Neuronal stem cell (in vitro differentiated cells): ENCODE measurements at regions not wholly inside any gene's neighbourhood (a gene's known extent, or its start where the extent isn't known, plus 50 kb on each side); places are given as distances from the start of the nearest gene placed in this dataset.

Experiments
- DNase-seq: peaks from one replicate; pipeline ENCODE4 v3.0.0-alpha.2; 2013; ENCODE audit warnings: low spot score
- H2AFZ ChIP-seq: one replicate; pipeline ENCODE4 v1.6.1; 2013; ENCODE audit warnings: mild to moderate bottlenecking, low read length, inconsistent platforms
- H2AK5ac ChIP-seq: 2 replicates; pipeline ENCODE4 v1.6.1; 2013; ENCODE audit warnings: low read depth, mild to moderate bottlenecking, inconsistent platforms, low read length, moderate library complexity, mixed read lengths
- H2BK120ac ChIP-seq: 2 replicates; pipeline ENCODE4 v1.6.1; 2013; ENCODE audit warnings: low read depth, mild to moderate bottlenecking, inconsistent platforms, low read length, moderate library complexity, mixed read lengths
- H2BK12ac ChIP-seq: one replicate; pipeline ENCODE4 v1.6.1; 2013; ENCODE audit warnings: low read length, inconsistent platforms
- H2BK15ac ChIP-seq: 2 replicates; pipeline ENCODE4 v1.6.1; 2013; ENCODE audit warnings: mild to moderate bottlenecking, low read length, inconsistent platforms, mixed read lengths
- H2BK5ac ChIP-seq: one replicate; pipeline ENCODE4 v1.6.1; 2013; ENCODE audit warnings: inconsistent platforms, mild to moderate bottlenecking, low read length, moderate library complexity
- H3K14ac ChIP-seq: one replicate; pipeline ENCODE4 v1.6.1; 2013; ENCODE audit warnings: low read length, inconsistent platforms
- H3K18ac ChIP-seq: 2 replicates; pipeline ENCODE4 v1.6.1; 2013; ENCODE audit warnings: low read length, inconsistent platforms
- H3K23ac ChIP-seq: 2 replicates; pipeline ENCODE4 v1.6.1; 2013; ENCODE audit warnings: low read depth, mild to moderate bottlenecking, mixed read lengths, low read length, inconsistent platforms; ENCODE audit not compliant: poor library complexity
- H3K27ac ChIP-seq: replicated peaks from 3 replicates; pipeline ENCODE4 v1.5.1; 2013; ENCODE audit warnings: low read length, inconsistent platforms
- H3K27me3 ChIP-seq, 3 experiments: 2 replicates each; pipeline ENCODE4 v1.6.1; 2013; ENCODE audit warnings: low read length in 3 of 3, mild to moderate bottlenecking in 2 of 3, inconsistent platforms in 1 of 3, low read depth in 1 of 3, mixed read lengths in 1 of 3, moderate library complexity in 1 of 3; ENCODE audit not compliant: control insufficient read depth in 3 of 3, insufficient read depth in 3 of 3
- H3K36me3 ChIP-seq, 2 donors: replicated peaks in 1 of 2; 2 replicates each; pipeline ENCODE4 v1.6.1; 2013; ENCODE audit warnings: low read length in 2 of 2; ENCODE audit not compliant: control insufficient read depth in 2 of 2, insufficient read depth in 2 of 2
- H3K4ac ChIP-seq: 2 replicates; pipeline ENCODE4 v1.6.1; 2013; ENCODE audit warnings: inconsistent platforms, mild to moderate bottlenecking, low read length, moderate library complexity
- H3K4me1 ChIP-seq, 2 donors: 1 replicate in 1 of 2; 2 replicates in 1 of 2; pipeline ENCODE4 v1.6.1; 2013; ENCODE audit warnings: low read length in 2 of 2, low read depth in 1 of 2; ENCODE audit not compliant: control insufficient read depth in 2 of 2, insufficient read depth in 1 of 2
- H3K4me2 ChIP-seq: one replicate; pipeline ENCODE4 v1.6.1; 2013; ENCODE audit warnings: mild to moderate bottlenecking, low read length, inconsistent platforms; ENCODE audit not compliant: insufficient read depth, poor library complexity, severe bottlenecking
- H3K4me3 ChIP-seq, 2 donors: 2 replicates each; pipeline ENCODE4 v1.5.1; 2013; ENCODE audit warnings: low read length in 2 of 2, mild to moderate bottlenecking in 2 of 2, inconsistent platforms in 1 of 2, moderate library complexity in 1 of 2
- H3K79me1 ChIP-seq: one replicate; pipeline ENCODE4 v1.6.1; 2013; ENCODE audit warnings: low read depth, mild to moderate bottlenecking, inconsistent platforms, low read length, moderate library complexity
- H3K9ac ChIP-seq: one replicate; pipeline ENCODE4 v1.6.1; 2013; ENCODE audit warnings: mild to moderate bottlenecking, low read depth, low read length, inconsistent platforms; ENCODE audit not compliant: poor library complexity
- H3K9me3 ChIP-seq, 2 donors: replicated peaks in 1 of 2; 2 replicates each; pipeline versions ENCODE3 to v1.6.1; 2013; ENCODE audit warnings: low read length in 2 of 2, mild to moderate bottlenecking in 2 of 2, inconsistent platforms in 1 of 2, low read depth in 1 of 2, mixed read lengths in 1 of 2, moderate library complexity in 1 of 2; ENCODE audit not compliant: control insufficient read depth in 2 of 2, insufficient read depth in 1 of 2
- H4K8ac ChIP-seq: one replicate; pipeline ENCODE4 v1.6.1; 2013; ENCODE audit warnings: low read depth, mild to moderate bottlenecking, inconsistent platforms, low read length, moderate library complexity
- H4K91ac ChIP-seq: one replicate; pipeline ENCODE4 v1.6.1; 2013; ENCODE audit warnings: low read length, low read depth, mild to moderate bottlenecking, inconsistent platforms; ENCODE audit not compliant: poor library complexity
- WGBS, 2 donors: extraction: QIAGEN DNeasy Blood & Tissue Kit; methylation state at CpG; one replicate each; pipeline ENCODE4 v1.1.7; 2013; ENCODE audit warnings: missing lambda C conversion rate in 2 of 2, mixed read lengths in 1 of 2; ENCODE audit not compliant: insufficient read length in 2 of 2, insufficient replicate concordance in 1 of 2; ENCODE audit errors: extremely low coverage in 2 of 2; 5-methylcytosine and 5-hydroxymethylcytosine counted together

GRCh38 chr3:182122779-182123178, 411.1 kb downstream of the SOX2 start:
- H3K18ac ChIP-seq: no peak overlapping the region
- no peak overlapping the region for H3K14ac ChIP-seq
- H3K27ac ChIP-seq: no peak overlapping the region
- H3K23ac ChIP-seq: no peak overlapping the region
- H3K36me3 ChIP-seq: no peaks in the 10 kb centered on the region
- no peak overlapping the region for H3K4me3 ChIP-seq
- no peak overlapping the region for H3K9ac ChIP-seq
- H4K8ac ChIP-seq: no peak overlapping the region
- WGBS, 2 donors: no CpG with 5 or more reads among the region's 3 CpGs
- no peak overlapping the region for H2BK5ac ChIP-seq
- H4K91ac ChIP-seq: no peak overlapping the region
- no peak overlapping the region for H3K4ac ChIP-seq
- H3K4me1 ChIP-seq: peaks cover 4 to 9% of the 10 kb centered on the region in 2 donors
- H3K9me3 ChIP-seq: no peaks in the 10 kb centered on the region
- no peaks in the 10 kb centered on the region for H3K27me3 ChIP-seq
- H2AK5ac ChIP-seq: no peak overlapping the region
- no peak overlapping the region for H3K4me2 ChIP-seq
- no peak overlapping the region for H2BK120ac ChIP-seq
- H2BK15ac ChIP-seq: no peak overlapping the region
- H2AFZ ChIP-seq: no peak overlapping the region
- no peaks in the 10 kb centered on the region for H3K79me1 ChIP-seq
- DNase-seq: no peak
- no peak overlapping the region for H2BK12ac ChIP-seq

DNA sequence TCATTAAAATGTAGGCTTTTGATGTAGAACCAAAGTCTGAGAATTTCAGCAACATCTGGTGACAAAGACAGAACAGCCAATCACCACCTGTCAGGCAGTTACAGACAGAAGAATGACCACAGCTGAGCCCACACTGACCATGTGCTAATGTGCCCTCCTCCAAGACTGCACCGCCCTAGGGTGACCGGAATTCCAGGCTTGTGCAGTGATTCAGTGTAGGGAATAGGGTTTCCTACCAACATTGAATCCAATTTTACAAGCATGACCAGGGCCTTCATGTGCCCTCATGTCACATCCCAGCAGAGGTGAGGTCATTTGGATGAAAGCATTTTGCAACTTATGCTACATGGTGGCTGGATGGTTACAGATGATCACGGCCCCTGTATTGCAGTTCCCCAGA, 412.5 kb downstream of the SOX2 start:
- Histone ChIP-seq H3K18ac (no peak overlapping the region), H3K4me3 (no peak overlapping the region), H3K4ac (no peak overlapping the region), H3K9ac (no peak overlapping the region), H4K91ac (no peak overlapping the region), H2BK5ac (no peak overlapping the region), H3K36me3 (no peaks in the 10 kb centered on the region), H3K14ac (no peak overlapping the region), H4K8ac (no peak overlapping the region), H3K4me2 (no peak overlapping the region), H3K9me3 (no peaks in the 10 kb centered on the region), H3K27ac (no peak overlapping the region), H3K23ac (no peak overlapping the region), H3K79me1 (no peaks in the 10 kb centered on the region), H3K4me1 (peaks cover 2 to 9% of the 10 kb centered on the region in 2 donors), H3K27me3 (no peaks in the 10 kb centered on the region), H2BK12ac (no peak overlapping the region), H2AK5ac (no peak overlapping the region), H2BK120ac (no peak overlapping the region), H2AFZ (no peak overlapping the region), H2BK15ac (no peak overlapping the region)
- no peak for DNase-seq
- no CpG with 5 or more reads among the region's 3 CpGs for WGBS, 2 donors

- Histone ChIP-seq H3K36me3 (no peaks in the 10 kb centered on the region), H2BK15ac (no peak overlapping the region), H3K9me3 (no peaks in the 10 kb centered on the region), H4K91ac (no peak overlapping the region), H3K27me3 (no peaks in the 10 kb centered on the region), H3K9ac (no peak overlapping the region), H2BK120ac (no peak overlapping the region), H3K18ac (no peak overlapping the region), H3K14ac (no peak overlapping the region), H3K23ac (no peak overlapping the region), H2AFZ (no peak overlapping the region), H3K4me2 (no peak overlapping the region), H2AK5ac (no peak overlapping the region), H3K79me1 (no peaks in the 10 kb centered on the region), H3K27ac (no peak overlapping the region), H3K4me1 (peaks cover 4 to 9% of the 10 kb centered on the region in 2 donors), H2BK5ac (no peak overlapping the region), H2BK12ac (no peak overlapping the region), H4K8ac (no peak overlapping the region), H3K4ac (no peak overlapping the region), H3K4me3 (no peak overlapping the region)
- no peak for DNase-seq
- WGBS, 2 donors: no CpG with 5 or more reads among the region's 1 CpG
These were observed 413.0 kb downstream of the SOX2 start for GRCh38 chr3:182124716-182125115.

DNA sequence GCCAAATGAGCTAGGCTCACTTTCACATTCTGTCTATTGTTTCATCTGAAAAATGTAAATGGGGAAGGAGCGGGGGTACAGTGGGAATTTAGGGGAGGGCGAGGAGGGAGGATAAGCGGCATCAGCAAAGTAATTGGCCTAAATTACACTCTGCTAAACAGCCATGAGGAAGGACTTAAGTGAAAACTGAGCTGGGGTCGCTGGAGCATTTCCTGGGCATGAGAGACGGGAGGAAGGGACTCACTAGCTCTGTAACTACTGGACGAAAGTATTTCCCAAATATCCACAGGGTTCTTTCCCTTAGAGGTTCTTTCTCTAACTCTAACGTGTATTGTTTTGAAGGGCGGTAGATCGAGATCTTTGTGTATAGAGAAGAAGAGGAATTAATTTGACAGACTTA, 418.0 kb downstream of the SOX2 start:
- no peak overlapping the region for H2BK120ac ChIP-seq
- H3K4me3 ChIP-seq: no peak overlapping the region
- no peak overlapping the region for H2BK5ac ChIP-seq
- no peak overlapping the region for H3K4ac ChIP-seq
- DNase-seq: no peak
- H3K23ac ChIP-seq: no peak overlapping the region
- no peaks in the 10 kb centered on the region for H3K27me3 ChIP-seq
- H4K8ac ChIP-seq: no peak overlapping the region
- H2AK5ac ChIP-seq: no peak overlapping the region
- no CpG with 5 or more reads among the region's 9 CpGs for WGBS, 2 donors
- H4K91ac ChIP-seq: no peak overlapping the region
- H3K4me1 ChIP-seq: peaks cover 3 to 5% of the 10 kb centered on the region in 2 donors
- no peaks in the 10 kb centered on the region for H3K36me3 ChIP-seq
- H2BK12ac ChIP-seq: no peak overlapping the region
- H2AFZ ChIP-seq: no peak overlapping the region
- no peak overlapping the region for H3K4me2 ChIP-seq
- no peak overlapping the region for H3K18ac ChIP-seq
- H3K9me3 ChIP-seq: no peaks in the 10 kb centered on the region
- no peak overlapping the region for H2BK15ac ChIP-seq
- no peaks in the 10 kb centered on the region for H3K79me1 ChIP-seq
- H3K14ac ChIP-seq: no peak overlapping the region
- no peak overlapping the region for H3K27ac ChIP-seq
- H3K9ac ChIP-seq: no peak overlapping the region
